ENCODE measurements at regions not wholly inside any gene's neighbourhood (a gene's known extent, or its start where the extent isn't known, plus 50 kb on each side); places are given as distances from the start of the nearest gene placed in this dataset.

- peak overlapping the region; percentile 41; the same call in 1 of the 2 replicates for H3K4me3 ChIP-seq
- H3K4me2 ChIP-seq = peak overlapping the region; percentile 77
- TSS peak; percentile 83 for BruUV-seq (replicated peaks)
- peaks cover 82% of the 10 kb centered on the region for H3K4me1 ChIP-seq (replicated peaks; ENCODE audit: insufficient read depth)
- intact Hi-C loops (cut with micrococcal nuclease; ENCODE audit: unreplicated experiment) = loop anchor here (5.0 kb wide), 1 partner anchor 40 kb away; no protein-coding TSS in a partner anchor
- TF ChIP-seq EZH2 (IDR thresholded peaks at IDR 0.05; ENCODE audit: low read depth) = no peak
- no peak for TF ChIP-seq CTCF (conservative IDR thresholded peaks at IDR 0.05)
- H3K27ac ChIP-seq = peak overlapping the region; percentile 99
- no peak for DNase-seq
- no peaks in the 10 kb centered on the region for H3K9me3 ChIP-seq (ENCODE audit: insufficient read depth, low read depth)
- no peaks in the 10 kb centered on the region for H4K20me1 ChIP-seq (ENCODE audit: insufficient read depth)
- no peaks in the 10 kb centered on the region for H3K36me3 ChIP-seq (ENCODE audit: low read depth)
- no peaks in the 10 kb centered on the region for H3K27me3 ChIP-seq (ENCODE audit: insufficient read depth, low read depth)
- ChIA-PET POLR2A (ENCODE audit: unreplicated experiment) (interaction anchor here (0.5 to 0.6 kb wide), 4 partner anchors 15 to 431 kb away, joined by 3 to 8 read pairs (median 4); no protein-coding TSS in a partner anchor), CTCF (interaction anchor here (0.7 to 1.3 kb wide), 2 partner anchors 11 to 36 kb away, joined by 3 read pairs; no protein-coding TSS in a partner anchor)
- peaks cover 65% of the 10 kb centered on the region for H3F3A ChIP-seq (ENCODE audit: insufficient read depth, low read depth)
- no peak overlapping the region for H2AFZ ChIP-seq
- H3K79me2 ChIP-seq (ENCODE audit: low read depth) = peaks cover 25% of the 10 kb centered on the region
- no peaks in the 10 kb centered on the region for H3K9me2 ChIP-seq (ENCODE audit: insufficient read depth)
Measured at GRCh38 chr6:44042261-44042988, 84.8 kb downstream of the MRPL14 start.

GRCh38 chr6:44041461-44042260, 85.6 kb downstream of the MRPL14 start:
- DNase-seq = peak; percentile 86 to 94
- H3K9me2 ChIP-seq (ENCODE audit: insufficient read depth) = no peaks in the 10 kb centered on the region
- H3K27me3 ChIP-seq (ENCODE audit: insufficient read depth, low read depth) = no peaks in the 10 kb centered on the region
- H3K4me3 ChIP-seq = peak overlapping the region; percentile 49; the same call in 1 of the 2 replicates
- no peaks in the 10 kb centered on the region for H4K20me1 ChIP-seq (ENCODE audit: insufficient read depth)
- TF ChIP-seq EZH2 (IDR thresholded peaks at IDR 0.05; ENCODE audit: low read depth) = no peak
- no peak; the same call in 1 of the 2 replicates for TF ChIP-seq CTCF (conservative IDR thresholded peaks at IDR 0.05)
- POLR2A ChIA-PET (ENCODE audit: unreplicated experiment) = interaction anchor here (0.6 kb wide), 2 partner anchors 151 to 199 kb away, joined by 3 to 4 read pairs; no protein-coding TSS in a partner anchor
- H2AFZ ChIP-seq = no peak overlapping the region
- H3K9me3 ChIP-seq (ENCODE audit: insufficient read depth, low read depth) = no peaks in the 10 kb centered on the region
- H3K4me1 ChIP-seq (replicated peaks; ENCODE audit: insufficient read depth) = peaks cover 82% of the 10 kb centered on the region
- CTCF ChIA-PET = interaction anchor here (0.7 kb wide), 1 partner anchor 37 kb away, joined by 3 read pairs; no protein-coding TSS in a partner anchor
- peak overlapping the region; percentile 77 for H3K4me2 ChIP-seq
- TSS peak; percentile 87 for BruUV-seq (replicated peaks)
- H3K36me3 ChIP-seq (ENCODE audit: low read depth) = no peaks in the 10 kb centered on the region
- peak overlapping the region; percentile 99 for H3K27ac ChIP-seq
- peaks cover 25% of the 10 kb centered on the region for H3K79me2 ChIP-seq (ENCODE audit: low read depth)
- H3F3A ChIP-seq (ENCODE audit: insufficient read depth, low read depth) = peaks cover 65% of the 10 kb centered on the region
- intact Hi-C loops (cut with micrococcal nuclease; ENCODE audit: unreplicated experiment) = loop anchor here (1.0 to 5.0 kb wide), 3 partner anchors 10 to 115 kb away; no protein-coding TSS in a partner anchor

GRCh38 chr6:44040786-44041185, 86.5 kb downstream of the MRPL14 start:
- BruUV-seq (replicated peaks) = no TSS peak
- H3K79me2 ChIP-seq (ENCODE audit: low read depth) = peaks cover 25% of the 10 kb centered on the region
- intact Hi-C loops (cut with micrococcal nuclease; ENCODE audit: unreplicated experiment) = loop anchor here (1.0 to 5.0 kb wide), 3 partner anchors 11 to 114 kb away; no protein-coding TSS in a partner anchor
- peaks cover 85% of the 10 kb centered on the region for H3K4me1 ChIP-seq (replicated peaks; ENCODE audit: insufficient read depth)
- H3K27ac ChIP-seq = peak overlapping the region; percentile 99
- H2AFZ ChIP-seq = no peak overlapping the region
- H3F3A ChIP-seq (ENCODE audit: insufficient read depth, low read depth) = peaks cover 69% of the 10 kb centered on the region
- ChIA-PET CTCF (no interaction called here), POLR2A (ENCODE audit: unreplicated experiment) (no interaction called here)
- H3K9me3 ChIP-seq (ENCODE audit: insufficient read depth, low read depth) = no peaks in the 10 kb centered on the region
- no peaks in the 10 kb centered on the region for H3K9me2 ChIP-seq (ENCODE audit: insufficient read depth)
- H3K4me3 ChIP-seq = no peak overlapping the region
- H3K27me3 ChIP-seq (ENCODE audit: insufficient read depth, low read depth) = no peaks in the 10 kb centered on the region
- H3K4me2 ChIP-seq = peak overlapping the region; percentile 77
- no peaks in the 10 kb centered on the region for H3K36me3 ChIP-seq (ENCODE audit: low read depth)
- H4K20me1 ChIP-seq (ENCODE audit: insufficient read depth) = no peaks in the 10 kb centered on the region
- TF ChIP-seq EZH2 (IDR thresholded peaks at IDR 0.05; ENCODE audit: low read depth) (no peak), CTCF (conservative IDR thresholded peaks at IDR 0.05) (no peak)
- no peak for DNase-seq

All from PC-9 (cell line).